RWPE1 (cell line): ENCODE measurements at regions not wholly inside any gene's neighbourhood (a gene's known extent, or its start where the extent isn't known, plus 50 kb on each side); places are given as distances from the start of the nearest gene placed in this dataset.

Experiments used
- CTCF ChIA-PET: fragments of 350-600 bp; sonication (Branson Sonifier 250); formaldehyde crosslinking; extraction: SDS; loops from one replicate; lab custom pipeline; 2021; lab: Yijun Ruan, JAX
- POLR2A ChIA-PET: fragments of 400-600 bp; formaldehyde crosslinking; extraction: SDS; loops from one replicate; lab custom pipeline; 2020; ENCODE audit warnings: antibody characterized with exemption; ENCODE audit not compliant: low non-redundant PET; lab: Yijun Ruan, JAX
- DNase-seq: peaks from one replicate; pipeline ENCODE4 v3.0.0; 2012; ENCODE audit warnings: low spot score
- H3K27ac ChIP-seq: fragments of 450-650 bp; 2 replicates; pipeline ENCODE4 v1.5.1; 2017
- CTCF ChIP-seq: fragments of 450-650 bp; conservative IDR thresholded peaks from 2 replicates; pipeline ENCODE4 v1.5.1; 2017; ENCODE audit warnings: low read depth, mild to moderate bottlenecking

- CTCF ChIA-PET, result no interaction called here
Measured at GRCh38 chr2:129906861-129907235, 72.6 kb upstream of the RAB6C start.

GRCh38 chr2:129907256-129907998 is 72.0 kb upstream of the RAB6C start:
- no peak for TF ChIP-seq CTCF
- ChIA-PET CTCF (interaction anchor here (0.6 to 0.8 kb wide), 2 partner anchors 10 to 1221 kb away, joined by 3 read pairs; no protein-coding TSS in a partner anchor), POLR2A (no interaction called here)
- DNase-seq, result no peak
- H3K27ac ChIP-seq, result no peak overlapping the region

More at GRCh38 chr2:129906861-129907235, 72.6 kb upstream of the RAB6C start:
- POLR2A ChIA-PET, result no interaction called here
- no peak overlapping the region for H3K27ac ChIP-seq
- no peak for DNase-seq
- no peak for TF ChIP-seq CTCF

GRCh38 chr2:129908721-129909373 is 70.6 kb upstream of the RAB6C start:
- no peak for TF ChIP-seq CTCF
- CTCF ChIA-PET, result no interaction called here
- no peak for DNase-seq
- no peak overlapping the region for H3K27ac ChIP-seq
- POLR2A ChIA-PET, result no interaction called here

GRCh38 chr2:129909651-129910418 is 69.6 kb upstream of the RAB6C start:
- DNase-seq, result no peak
- POLR2A ChIA-PET, result no interaction called here
- H3K27ac ChIP-seq, result no peak overlapping the region
- CTCF ChIA-PET, result no interaction called here
- TF ChIP-seq CTCF, result no peak

- no peak for DNase-seq
- ChIA-PET POLR2A (no interaction called here), CTCF (no interaction called here)
- no peak overlapping the region for H3K27ac ChIP-seq
- TF ChIP-seq CTCF, result no peak
Measured at GRCh38 chr2:129910446-129911362, 68.8 kb upstream of the RAB6C start.
